ENCODE measurements at regions not wholly inside any gene's neighbourhood (a gene's known extent, or its start where the extent isn't known, plus 50 kb on each side); places are given as distances from the start of the nearest gene placed in this dataset.

DNA sequence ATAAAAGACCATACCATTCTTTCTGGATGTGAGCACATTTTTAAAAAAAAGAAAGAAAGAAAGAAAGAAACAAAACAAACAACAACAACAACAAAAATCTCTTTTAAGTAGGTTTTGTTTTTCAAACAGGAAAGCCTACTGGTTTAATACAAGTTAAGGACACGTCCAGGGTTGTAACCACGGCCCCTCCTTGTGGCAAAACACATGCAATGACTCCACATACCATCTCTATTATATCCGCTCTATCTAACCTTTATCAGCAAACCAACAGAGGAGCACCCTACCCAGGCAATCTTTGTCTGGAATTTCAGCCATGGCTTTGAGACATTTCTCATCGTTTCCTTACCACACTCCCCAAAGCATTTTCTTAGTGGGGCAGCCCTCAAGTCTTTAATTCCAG, 360.5 kb upstream of the TMPO start:
- no peak for DNase-seq

DNA sequence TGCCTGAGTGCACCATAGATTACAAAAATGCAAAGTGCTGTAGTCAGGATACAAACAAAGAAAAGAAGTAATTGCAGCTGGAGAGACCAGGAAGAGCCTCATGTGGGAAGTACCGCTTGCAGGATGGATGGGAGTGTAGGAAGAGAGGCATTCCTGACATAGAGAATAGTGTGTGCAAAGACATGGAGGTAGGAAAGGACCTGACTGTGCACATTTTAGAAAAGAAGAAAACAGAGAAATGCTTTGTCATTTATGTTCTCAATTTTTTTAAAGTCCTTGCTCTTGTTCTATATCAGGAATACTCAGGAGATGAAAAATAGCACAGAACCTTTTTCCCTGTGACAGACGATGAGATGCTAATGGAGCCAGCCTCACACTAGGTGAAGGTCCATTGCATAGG, 358.7 kb upstream of the TMPO start:
- no peak for DNase-seq

DNA sequence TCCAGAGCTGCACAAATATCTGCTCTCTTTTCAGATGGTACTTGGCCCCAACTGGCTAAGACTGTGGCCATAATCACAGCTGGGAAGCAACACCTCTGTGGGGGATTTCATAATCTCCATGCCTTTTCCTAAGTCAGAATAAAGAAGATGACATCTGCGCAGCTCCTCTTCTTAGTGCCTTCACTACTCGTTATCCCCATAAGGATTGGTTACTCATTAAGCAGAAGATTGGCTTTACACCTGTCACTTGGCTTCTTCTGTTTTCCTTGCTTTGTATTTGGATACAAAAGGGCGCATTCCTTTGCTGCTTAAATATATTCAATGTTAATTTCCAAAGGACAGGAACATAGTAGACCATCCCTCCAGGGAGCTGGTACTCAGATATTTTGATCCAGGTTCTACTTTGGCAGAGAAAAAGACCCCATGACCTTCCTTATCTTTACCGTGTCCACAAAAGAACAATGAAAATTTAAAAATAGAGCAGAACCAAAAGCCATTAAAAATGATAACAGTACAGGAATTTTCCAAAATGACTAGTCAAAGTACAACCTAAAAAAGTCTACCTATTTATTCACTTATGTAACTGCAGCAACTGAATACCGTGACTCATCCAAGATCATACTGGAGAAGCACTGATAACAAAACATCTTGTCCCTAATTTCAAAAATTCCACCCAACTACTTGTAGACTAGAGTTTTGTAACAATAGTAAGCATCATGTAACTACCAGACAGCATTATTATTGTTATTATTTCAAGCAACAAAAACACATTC, 352.3 kb upstream of the TMPO start:
- DNase-seq: no peak

DNA sequence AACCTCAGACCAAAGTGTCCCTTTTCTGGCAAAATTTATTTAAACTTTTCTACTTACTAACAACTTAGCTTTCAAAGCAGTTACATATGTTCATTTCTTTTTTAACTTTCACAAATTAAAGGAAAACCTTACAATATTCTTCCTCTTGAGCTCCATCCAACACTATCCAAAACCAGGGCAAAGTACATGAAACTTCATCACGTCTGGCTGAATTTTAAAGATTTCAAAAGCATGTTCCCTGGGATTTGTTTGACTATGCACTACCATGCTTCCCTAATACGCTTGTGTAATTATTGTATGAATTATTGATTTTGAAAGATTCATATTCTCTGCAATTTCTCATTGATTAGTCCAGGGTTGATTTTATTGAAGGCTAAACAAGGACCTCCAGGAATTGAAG, 343.1 kb upstream of the TMPO start:
- no peak for DNase-seq

DNA sequence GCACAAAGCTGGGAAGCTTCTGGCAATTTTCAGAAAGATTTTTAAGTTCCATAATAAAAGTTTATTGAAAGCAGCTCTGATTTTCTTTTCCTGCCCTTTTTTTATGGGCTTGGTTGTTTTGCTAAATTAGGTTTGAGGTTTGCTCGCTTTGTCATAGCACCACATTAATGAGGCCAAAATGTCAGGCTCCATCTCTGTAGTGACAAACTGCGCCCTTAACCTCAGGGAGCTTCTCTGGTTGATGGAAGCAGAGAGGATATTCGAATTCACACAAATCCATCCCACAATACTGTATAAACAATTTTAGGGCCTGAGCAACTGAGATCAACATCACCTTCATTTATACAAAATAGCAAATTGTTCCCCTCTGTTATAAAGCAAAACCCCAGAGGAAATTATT, 342.6 kb upstream of the TMPO start:
- no peak for DNase-seq

DNA sequence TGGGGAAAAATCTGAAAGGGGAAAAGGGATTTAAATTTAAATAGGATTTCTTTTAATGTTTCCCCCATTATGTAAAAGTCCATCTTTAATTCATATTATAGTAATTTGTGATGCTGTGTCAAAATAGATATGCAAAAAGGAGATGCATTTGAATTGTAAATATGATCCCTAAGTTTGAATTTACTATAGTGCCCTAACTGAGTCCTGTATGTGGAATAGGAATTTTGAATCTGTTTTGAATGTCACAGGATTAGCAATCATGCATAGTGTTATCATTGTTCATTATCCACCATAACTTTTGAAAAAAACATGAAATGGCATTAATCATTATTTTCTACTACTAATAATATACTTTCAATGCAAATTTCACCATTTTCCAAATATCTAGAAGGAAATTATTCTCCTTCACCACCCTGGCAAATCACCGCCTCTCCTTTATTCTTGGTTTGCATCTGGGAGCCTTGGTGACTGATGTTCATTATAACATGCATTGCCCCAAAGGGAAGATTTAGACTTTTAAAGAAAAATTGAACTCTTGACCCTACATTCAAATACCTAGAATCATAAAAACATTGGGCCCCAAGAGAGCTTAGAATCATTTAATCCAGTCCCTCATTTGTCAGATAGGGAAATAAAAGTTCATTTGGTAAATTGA, 341.5 kb upstream of the TMPO start:
- DNase-seq: no peak

DNA sequence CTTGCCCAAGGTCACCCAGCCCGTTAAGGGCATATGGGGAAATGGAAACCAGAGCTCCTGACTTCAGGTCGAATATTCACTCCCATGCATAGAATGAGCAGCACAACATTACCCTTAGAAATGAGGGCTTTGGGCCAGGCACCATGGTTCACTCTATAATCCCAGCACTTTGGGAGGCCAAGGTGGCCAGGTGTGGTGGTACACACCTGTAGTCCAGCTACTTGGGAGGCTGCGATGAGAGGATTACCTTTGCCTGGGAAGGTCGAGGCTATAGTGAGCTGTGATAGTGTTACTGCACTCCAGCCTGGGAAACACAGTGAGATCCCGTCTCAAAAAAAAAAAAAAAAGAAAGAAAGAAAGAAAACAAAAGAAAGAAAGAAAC, 341.0 kb upstream of the TMPO start:
- DNase-seq: no peak

DNA sequence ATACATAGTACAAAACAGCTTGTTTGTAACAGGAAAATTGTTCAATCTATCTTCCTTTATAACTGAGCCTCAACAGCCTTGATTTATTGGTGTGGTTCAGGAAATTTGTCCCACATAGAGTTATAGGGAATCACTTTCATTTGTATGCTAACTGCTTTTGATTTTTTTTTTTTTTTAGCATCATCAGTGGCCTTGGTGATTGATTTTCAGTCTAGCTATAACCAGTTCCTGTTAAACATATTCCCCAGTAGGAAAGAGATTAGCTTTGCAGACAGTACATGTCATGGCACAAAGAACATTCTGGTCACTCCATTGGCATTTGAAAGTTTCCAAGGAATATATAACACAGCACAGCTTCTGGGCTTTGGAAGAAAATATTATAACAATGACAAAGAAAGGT, 337.3 kb upstream of the TMPO start:
- no peak for DNase-seq

DNA sequence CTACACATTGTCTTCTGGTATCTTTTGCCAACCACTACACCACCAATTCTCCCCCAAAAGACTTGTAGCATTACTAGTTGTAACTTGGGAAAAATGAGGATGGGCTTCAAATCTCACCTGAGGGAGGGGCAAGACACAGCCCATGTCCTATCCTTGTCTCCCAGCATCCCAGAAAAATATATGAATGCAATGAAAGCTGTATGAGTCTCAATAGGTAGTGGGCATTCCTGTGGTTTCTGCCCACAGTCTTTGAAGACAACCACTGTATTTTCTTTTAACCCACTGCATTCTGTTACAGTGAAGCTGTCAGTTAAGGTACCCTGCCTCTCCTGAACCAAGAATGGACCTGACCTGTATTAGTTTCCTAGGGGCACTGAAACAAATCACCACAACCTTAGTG, 336.2 kb upstream of the TMPO start:
- DNase-seq: no peak

DNA sequence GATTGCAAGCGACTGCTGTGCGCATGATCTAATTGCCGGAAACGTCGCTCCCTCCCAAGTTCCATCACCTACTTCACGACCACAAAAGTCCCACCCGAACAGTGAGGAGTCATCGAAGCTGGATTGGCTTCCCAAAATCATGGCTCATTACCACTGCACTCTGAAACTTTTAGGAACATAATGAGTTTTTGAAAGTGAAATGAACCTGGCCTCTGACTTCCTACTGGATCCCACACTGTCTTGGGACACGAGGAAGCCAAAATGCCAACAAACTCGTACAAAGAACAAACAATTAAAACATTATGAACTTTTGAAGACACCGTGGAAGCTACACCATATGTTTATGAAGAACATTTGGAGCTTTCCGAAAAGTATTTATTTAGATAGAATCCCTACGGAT, 334.8 kb upstream of the TMPO start:
- no peak for DNase-seq

DNA sequence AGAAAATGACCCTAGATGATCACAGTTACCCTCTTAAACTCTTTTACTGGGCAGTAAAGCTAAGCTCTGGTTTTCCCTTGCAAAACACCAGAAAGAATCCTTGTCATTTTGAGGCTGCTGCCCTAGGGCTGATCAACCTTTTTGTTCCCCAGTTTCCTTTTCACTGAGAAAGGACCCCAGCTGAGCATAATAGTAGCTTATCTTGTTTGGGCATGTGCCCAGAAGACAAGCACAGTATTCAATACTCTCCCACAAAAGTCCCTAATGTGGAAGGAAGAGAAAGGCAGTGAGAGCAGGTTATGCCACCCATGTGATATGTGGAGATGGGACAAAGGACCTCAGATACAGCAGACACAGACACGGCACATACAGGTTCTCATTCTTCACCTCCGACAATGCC, 332.6 kb upstream of the TMPO start:
- DNase-seq: no peak

DNA sequence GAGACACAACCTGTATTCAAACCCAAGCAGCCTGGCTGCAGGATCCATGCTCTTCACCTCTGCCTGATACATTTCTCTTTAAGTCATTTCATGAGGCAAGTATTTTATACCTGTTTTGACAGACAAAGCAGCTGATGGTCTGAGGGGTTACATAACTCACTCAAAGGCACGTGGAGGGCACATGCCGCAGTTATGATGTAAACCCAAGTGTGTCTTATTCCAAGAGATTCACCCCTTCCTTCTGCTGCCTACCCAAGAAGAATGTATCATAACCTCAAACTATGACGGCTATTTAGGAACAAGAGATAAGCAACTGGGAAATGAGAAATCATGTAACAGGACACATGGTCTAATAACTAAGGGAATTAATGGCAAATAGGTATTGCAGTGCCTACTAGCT, 329.8 kb upstream of the TMPO start:
- no peak for DNase-seq

DNA sequence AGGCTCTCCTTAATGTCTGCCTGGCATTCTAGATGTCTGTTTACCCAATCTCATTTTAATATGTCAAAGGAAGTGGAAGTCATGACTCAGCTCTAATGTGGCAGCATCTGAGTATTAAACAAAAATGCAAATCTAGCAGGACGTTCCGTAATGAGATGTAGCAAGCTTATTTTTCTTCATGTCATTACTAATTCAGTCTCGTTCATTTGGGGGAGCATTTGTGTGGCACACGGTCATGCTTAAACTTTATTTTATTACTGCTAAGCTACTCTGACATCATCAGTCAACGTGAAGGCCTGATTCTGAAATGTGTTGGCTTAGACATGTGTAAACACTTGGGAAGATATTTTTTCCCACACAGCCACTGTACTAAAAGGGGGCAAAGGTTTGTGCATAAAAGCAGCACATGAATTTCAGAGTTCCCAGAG, 326.7 kb upstream of the TMPO start:
- DNase-seq: no peak

DNA sequence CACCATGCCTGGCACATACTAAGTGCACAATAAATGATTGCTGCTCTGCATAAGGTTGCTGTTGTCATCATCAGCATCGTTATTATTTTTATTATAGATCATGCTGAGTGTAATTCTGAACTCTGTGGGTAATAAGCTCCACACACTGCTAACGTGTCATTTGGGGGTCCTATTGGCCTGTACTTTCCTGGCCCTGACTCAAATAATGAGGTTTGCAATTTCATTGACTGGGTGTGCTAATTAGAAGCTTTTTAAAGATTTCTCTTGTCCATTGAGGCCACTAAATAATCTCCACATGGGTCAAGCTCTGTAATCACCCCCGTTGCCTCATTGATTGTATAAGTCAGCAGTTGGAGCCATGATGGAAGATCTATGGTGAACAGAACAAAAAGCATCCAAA, 320.8 kb upstream of the TMPO start:
- DNase-seq: no peak

DNA sequence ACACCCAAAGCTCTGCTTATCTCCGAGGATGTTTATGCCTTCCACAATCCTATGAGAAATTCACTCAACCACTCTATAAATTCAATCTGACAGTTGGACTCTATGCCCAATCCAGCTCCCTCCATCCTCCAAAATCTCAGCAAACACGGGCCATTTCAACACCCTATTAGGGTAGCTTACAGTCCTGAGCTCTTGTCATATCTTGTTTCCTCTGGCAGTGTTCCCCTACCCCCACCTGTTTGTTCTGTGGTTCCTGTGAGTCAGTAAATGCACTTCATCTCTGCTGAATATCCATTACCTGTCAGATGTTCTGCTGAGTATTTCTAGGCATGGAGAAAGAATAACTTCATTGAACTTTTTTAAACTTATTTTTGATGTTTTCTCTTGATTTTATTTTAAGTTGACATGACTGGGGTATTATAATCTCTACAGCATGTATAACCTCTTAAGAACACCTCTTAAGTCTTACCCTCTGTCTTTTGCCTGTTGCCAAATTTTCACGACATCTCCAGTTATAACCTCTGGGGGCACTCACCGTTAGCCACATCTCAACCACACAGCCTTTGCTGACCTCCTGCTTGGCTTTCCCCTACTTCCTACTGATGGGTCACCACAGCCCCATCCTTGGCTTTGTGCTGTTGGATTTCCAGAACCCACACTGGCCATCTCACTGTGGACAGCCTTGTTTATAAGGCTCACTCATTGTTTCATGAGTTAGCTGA, 317.0 kb upstream of the TMPO start:
- DNase-seq: no peak

DNA sequence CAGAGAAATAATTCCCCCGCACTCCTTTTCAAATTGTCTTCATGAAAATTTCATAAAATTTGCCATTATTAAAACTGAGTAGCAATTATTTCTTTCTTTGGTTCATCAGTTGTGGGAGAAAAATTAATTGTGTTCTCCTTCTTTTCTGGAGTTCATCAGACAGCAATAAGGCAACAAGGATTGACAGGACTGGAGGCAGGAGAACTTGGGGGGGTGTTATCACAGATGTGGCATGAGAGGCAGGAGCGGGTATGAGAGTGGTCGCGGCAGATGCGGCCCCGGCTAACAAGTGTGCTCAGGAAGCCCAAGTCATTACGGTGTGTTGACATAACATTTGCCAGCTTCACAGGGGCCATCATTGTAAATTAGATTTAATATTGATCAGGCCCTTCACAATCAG, 306.6 kb upstream of the TMPO start:
- DNase-seq: no peak

DNA sequence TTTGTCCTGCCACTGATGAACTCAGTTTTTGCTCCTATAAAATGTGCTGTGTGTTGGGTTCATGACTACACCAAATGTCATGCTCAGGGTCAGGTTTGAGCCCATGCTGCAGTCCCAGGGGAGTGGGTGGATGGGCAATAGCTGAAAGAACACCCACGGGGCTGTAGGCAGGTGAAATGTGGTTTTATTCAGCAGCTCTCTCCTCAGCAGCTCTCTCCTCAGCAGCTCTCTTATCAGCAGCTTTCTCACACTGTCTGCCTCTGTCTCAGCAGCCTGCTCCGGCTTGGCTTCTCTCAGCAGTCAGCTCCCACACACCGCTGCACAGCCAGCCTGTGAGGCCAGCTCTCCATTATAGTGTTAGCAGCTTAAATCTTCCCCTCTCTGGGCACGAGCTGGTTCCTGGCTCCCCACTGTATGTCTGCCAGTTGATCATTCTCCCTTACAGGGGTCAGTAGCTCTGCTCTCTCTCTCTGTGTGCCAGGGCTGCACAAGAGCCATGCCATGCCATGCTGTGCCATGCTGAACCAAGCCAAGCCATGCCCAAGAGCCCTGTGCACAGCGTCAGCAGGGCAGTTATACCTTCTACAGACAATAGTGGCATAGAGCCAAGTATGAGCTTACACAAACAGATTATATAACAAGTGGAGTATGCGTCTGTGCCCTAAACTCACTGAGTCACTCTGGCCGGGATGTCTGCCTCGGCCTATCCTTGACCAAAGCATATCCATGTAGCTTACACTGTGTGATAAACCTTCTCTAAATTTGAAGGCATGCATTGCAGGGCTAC, 303.3 kb upstream of the TMPO start:
- DNase-seq: no peak

DNA sequence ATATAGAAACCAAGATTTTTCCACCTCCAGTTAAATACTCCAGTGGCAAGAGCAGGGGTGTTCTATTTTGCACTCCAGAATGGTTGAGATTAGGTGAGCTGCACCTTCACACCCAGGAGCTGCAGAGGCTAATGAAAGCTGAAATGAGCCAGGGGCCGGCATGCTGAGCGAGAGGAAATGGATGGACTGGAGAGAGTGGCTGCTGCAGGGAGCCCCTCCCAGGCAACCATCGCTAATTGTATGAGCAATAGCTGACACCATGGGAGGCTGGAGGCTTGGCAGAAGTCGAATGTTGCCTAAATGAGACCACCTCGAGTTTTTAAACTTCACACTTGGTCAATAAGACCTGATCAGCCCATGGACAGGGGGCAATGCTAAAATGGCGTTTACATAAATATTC, 301.8 kb upstream of the TMPO start:
- no peak for DNase-seq

DNA sequence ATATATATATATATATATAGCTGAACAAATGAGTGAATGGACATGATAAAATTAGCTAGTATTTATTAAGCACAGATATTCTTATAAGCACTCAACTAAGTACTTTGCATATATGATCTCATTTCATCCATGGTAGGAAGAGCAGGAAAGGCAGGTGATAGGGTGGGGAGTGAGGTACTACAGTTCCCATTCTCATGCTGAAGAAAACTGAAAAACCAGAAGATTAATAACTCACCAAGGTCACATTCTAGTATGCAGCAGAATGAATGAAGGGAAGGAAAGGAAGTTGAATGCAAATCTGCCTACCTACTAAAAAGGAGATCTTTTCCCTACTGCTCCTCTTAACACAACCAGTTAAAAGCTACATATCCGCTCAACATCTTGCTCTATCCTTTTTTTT, 298.1 kb upstream of the TMPO start:
- no peak for DNase-seq

DNA sequence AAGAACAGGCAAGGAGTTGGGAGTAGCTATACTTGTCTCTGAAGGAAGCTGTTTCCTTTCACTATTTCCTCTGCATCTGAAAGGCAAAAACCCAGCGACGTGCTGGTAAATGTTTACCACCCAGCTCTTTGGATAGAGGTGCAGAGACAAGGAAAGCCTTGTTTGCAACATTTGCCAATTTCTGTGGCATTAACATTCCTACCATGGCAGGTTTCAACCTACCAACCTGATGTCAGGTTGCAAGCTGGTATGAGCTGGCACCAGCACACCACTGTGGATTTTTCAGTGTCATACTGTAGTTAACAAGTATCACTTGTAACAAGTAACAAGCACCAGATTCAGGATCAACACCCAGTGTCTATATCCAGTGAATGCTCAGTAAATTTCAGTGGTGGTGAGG, 294.8 kb upstream of the TMPO start:
- no peak for DNase-seq

DNA sequence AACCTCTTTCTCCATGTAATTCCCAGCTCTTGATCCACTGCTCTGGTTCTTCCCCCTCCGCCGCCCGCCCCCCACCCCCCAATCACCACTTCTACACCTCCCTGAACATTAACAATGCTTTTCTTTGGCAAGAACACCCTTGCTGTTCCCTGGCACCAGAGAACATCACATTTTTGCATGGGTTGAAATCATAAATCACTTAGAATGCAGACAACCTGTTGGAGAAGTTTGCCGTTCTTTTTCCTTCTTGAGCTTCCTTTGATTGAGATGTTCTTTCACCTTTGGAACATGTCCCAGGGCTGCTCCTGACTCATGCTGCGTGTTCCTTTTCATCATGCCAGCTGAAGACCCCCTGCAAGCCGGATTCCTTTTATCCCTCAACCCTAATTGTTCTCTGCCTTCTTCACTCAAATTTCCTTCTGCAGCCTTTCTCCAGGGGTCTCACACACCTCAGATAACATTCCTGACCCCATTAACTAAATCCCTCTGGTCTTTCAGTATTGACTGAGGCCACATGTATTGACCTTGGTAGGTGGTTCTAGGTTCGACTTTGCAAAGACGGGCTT, 294.1 kb upstream of the TMPO start:
- no peak for DNase-seq

DNA sequence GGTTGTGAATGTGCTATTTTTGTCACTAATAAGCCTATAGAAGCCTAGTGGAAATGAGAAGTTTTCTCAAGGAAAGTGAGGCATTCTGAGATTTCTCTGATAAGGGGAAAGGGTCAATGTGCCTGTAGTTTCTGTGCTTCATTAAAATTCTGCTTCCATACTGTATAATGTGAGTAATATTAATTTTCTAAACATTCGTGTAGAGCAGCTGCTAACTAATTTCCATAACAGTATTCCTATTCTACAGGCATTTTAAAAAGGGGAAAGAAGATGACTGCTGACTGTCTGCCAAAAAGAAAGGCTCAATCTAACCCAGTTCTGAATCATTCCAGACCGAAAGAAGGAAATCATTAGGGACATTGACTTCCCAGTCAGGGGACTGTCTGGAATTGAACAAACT, 293.3 kb upstream of the TMPO start:
- no peak for DNase-seq

DNA sequence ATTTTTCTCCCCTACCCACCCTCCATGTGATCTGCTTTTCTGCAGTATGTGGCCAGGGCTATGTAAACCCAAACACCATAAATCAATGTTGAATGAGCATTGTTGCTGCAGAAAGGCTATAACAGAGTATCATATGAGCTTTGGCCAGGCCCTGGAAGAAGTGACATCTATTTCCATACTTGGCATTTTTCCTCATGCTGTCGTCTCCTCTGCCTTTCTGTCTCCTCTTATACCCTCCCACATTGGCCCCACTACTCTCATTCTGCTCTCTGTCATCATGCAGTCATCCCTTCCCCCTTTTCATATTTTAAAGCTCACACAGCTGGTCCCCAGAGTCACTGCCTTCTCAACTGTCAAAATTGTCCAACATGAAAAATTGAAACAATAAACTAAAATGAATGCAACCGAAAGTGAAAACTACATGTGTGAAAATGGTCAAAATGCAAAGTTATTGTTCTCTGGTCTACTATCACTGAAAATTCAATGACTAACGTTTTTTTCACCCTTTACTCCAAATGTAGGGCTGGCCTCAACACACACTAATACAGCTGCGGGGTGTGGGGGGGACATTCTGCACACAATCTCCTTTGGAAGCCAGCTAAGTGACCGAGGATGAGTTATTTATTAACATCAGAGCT, 290.7 kb upstream of the TMPO start:
- DNase-seq: no peak
